K562 (cell line): ENCODE measurements at regions not wholly inside any gene's neighbourhood (a gene's known extent, or its start where the extent isn't known, plus 50 kb on each side); places are given as distances from the start of the nearest gene placed in this dataset.

Experiments used
- EHMT2 ChIP-seq: fragments of 450-650 bp; IDR thresholded peaks from 2 replicates; pipeline ENCODE4 v1.6.1; 2018; ENCODE audit warnings: antibody characterized with exemption
- ZNF384 ChIP-seq: IDR thresholded peaks from 2 replicates; pipeline ENCODE4 v1.6.1; 2012; ENCODE audit warnings: low read depth, low read length, improper control_type of control experiment
- TF ChIP-seq, protein P1 (sequence below), 2 experiments: fragments of 450-650 bp in 1 of 2; sonication (generic) in 1 of 2; formaldehyde crosslinking in 1 of 2; IDR thresholded peaks; 2 replicates each; pipeline versions ENCODE4 v1.7.1 to v1.9.0; 2016 to 2022; ENCODE audit warnings: inconsistent platforms in 1 of 2, mild to moderate bottlenecking in 1 of 2, missing genetic modification reagents in 1 of 2

DNA sequence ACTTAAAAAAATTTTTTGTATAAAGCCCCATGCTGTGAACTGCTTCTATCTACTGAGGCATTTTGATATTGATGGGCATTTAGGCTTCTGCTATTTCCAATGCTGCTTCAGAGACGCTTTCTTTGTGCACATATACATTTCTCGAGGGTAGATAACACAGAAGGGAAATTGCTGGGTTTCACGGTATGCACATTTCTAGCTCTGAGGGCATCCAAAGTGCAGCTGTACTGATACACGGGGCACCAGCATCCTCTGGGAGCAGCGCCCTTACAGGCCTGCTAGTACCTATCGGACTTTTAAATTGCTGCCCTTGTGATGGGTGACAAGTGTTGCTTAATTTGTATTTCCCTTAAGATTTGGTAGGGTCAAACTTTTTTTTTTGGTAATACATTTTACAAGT is 88.6 kb downstream of the KCTD15 start (continued):
- TF ChIP-seq, protein P1, sequence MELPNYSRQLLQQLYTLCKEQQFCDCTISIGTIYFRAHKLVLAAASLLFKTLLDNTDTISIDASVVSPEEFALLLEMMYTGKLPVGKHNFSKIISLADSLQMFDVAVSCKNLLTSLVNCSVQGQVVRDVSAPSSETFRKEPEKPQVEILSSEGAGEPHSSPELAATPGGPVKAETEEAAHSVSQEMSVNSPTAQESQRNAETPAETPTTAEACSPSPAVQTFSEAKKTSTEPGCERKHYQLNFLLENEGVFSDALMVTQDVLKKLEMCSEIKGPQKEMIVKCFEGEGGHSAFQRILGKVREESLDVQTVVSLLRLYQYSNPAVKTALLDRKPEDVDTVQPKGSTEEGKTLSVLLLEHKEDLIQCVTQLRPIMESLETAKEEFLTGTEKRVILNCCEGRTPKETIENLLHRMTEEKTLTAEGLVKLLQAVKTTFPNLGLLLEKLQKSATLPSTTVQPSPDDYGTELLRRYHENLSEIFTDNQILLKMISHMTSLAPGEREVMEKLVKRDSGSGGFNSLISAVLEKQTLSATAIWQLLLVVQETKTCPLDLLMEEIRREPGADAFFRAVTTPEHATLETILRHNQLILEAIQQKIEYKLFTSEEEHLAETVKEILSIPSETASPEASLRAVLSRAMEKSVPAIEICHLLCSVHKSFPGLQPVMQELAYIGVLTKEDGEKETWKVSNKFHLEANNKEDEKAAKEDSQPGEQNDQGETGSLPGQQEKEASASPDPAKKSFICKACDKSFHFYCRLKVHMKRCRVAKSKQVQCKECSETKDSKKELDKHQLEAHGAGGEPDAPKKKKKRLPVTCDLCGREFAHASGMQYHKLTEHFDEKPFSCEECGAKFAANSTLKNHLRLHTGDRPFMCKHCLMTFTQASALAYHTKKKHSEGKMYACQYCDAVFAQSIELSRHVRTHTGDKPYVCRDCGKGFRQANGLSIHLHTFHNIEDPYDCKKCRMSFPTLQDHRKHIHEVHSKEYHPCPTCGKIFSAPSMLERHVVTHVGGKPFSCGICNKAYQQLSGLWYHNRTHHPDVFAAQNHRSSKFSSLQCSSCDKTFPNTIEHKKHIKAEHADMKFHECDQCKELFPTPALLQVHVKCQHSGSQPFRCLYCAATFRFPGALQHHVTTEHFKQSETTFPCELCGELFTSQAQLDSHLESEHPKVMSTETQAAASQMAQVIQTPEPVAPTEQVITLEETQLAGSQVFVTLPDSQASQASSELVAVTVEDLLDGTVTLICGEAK (IDR thresholded peaks at IDR 0.05) = no peak
- TF ChIP-seq, protein P1 (CRISPR knock-in tag; IDR thresholded peaks at IDR 0.05) = no peak
- TF ChIP-seq EHMT2 (no peak), ZNF384 (no peak)
